Muscle of back (tissue), 3 donors: ENCODE measurements at regions not wholly inside any gene's neighbourhood (a gene's known extent, or its start where the extent isn't known, plus 50 kb on each side); places are given as distances from the start of the nearest gene placed in this dataset.

Experiments
- DNase-seq, 3 donors: peaks; one replicate each; pipeline versions ENCODE4 v3.0.0 to v3.0.0-alpha.2; 2013

GRCh38 chrX:40168480-40169011 is 70.8 kb upstream of the BCOR start:
- peak in 1 of 3 donors; percentile 20 for DNase-seq

- peak in 1 of 3 donors; percentile 59 for DNase-seq
These were observed 70.2 kb upstream of the BCOR start for GRCh38 chrX:40167850-40168479.

GRCh38 chrX:40167233-40167849 is 69.6 kb upstream of the BCOR start:
- peak in 1 of 3 donors; percentile 45 for DNase-seq

GRCh38 chrX:40166582-40166981 is 68.8 kb upstream of the BCOR start:
- DNase-seq = peak in 1 of 3 donors; percentile 24

- DNase-seq = no peak
These were observed 68.1 kb upstream of the BCOR start for GRCh38 chrX:40165861-40166260.

GRCh38 chrX:40165206-40165605 is 67.4 kb upstream of the BCOR start:
- DNase-seq = no peak

- DNase-seq = no peak
These were observed 67.0 kb upstream of the BCOR start for GRCh38 chrX:40164751-40165150.

- DNase-seq = peak in 1 of 3 donors; percentile 74
These were observed 60.4 kb upstream of the BCOR start for GRCh38 chrX:40158036-40158706.

GRCh38 chrX:40157228-40158035 is 59.7 kb upstream of the BCOR start:
- no peak for DNase-seq

- no peak for DNase-seq
These were observed 58.9 kb upstream of the BCOR start for GRCh38 chrX:40156470-40157227.

GRCh38 chrX:40155589-40156469 is 58.1 kb upstream of the BCOR start:
- peak in 1 of 3 donors; percentile 68 for DNase-seq

- peak in 1 of 3 donors; percentile 88 for DNase-seq
These were observed 57.3 kb upstream of the BCOR start for GRCh38 chrX:40154853-40155588.

- peak in 1 of 3 donors; percentile 72 for DNase-seq
These were observed 56.6 kb upstream of the BCOR start for GRCh38 chrX:40154250-40154852.

- DNase-seq = peak in 1 of 3 donors; percentile 79
These were observed 55.8 kb upstream of the BCOR start for GRCh38 chrX:40153345-40154249.

GRCh38 chrX:40152741-40153344 is 55.1 kb upstream of the BCOR start:
- DNase-seq = peak in 1 of 3 donors; percentile 66

GRCh38 chrX:40152173-40152711 is 54.5 kb upstream of the BCOR start:
- DNase-seq = peak in 1 of 3 donors; percentile 47
